ENCODE measurements at regions not wholly inside any gene's neighbourhood (a gene's known extent, or its start where the extent isn't known, plus 50 kb on each side); places are given as distances from the start of the nearest gene placed in this dataset.

- TF ChIP-seq, protein P1, sequence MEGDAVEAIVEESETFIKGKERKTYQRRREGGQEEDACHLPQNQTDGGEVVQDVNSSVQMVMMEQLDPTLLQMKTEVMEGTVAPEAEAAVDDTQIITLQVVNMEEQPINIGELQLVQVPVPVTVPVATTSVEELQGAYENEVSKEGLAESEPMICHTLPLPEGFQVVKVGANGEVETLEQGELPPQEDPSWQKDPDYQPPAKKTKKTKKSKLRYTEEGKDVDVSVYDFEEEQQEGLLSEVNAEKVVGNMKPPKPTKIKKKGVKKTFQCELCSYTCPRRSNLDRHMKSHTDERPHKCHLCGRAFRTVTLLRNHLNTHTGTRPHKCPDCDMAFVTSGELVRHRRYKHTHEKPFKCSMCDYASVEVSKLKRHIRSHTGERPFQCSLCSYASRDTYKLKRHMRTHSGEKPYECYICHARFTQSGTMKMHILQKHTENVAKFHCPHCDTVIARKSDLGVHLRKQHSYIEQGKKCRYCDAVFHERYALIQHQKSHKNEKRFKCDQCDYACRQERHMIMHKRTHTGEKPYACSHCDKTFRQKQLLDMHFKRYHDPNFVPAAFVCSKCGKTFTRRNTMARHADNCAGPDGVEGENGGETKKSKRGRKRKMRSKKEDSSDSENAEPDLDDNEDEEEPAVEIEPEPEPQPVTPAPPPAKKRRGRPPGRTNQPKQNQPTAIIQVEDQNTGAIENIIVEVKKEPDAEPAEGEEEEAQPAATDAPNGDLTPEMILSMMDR (IDR thresholded peaks at IDR 0.05; ENCODE audit: poor library complexity) = no peak
- no peak for TF ChIP-seq EZH2 (IDR thresholded peaks at IDR 0.05; ENCODE audit: borderline replicate concordance)
These were observed 1310.1 kb downstream of the ADGRL3 start for GRCh38 chr4:62510228-62510627.
